ENCODE measurements at regions not wholly inside any gene's neighbourhood (a gene's known extent, or its start where the extent isn't known, plus 50 kb on each side); places are given as distances from the start of the nearest gene placed in this dataset. TPM values are rescaled to one million over a fixed set of nuclear protein-coding genes. Genes with fewer than 3 reads are reported as not detected.
A peak's percentile ranks its signal among the peaks of the same experiment; 100 is the strongest.

DNA sequence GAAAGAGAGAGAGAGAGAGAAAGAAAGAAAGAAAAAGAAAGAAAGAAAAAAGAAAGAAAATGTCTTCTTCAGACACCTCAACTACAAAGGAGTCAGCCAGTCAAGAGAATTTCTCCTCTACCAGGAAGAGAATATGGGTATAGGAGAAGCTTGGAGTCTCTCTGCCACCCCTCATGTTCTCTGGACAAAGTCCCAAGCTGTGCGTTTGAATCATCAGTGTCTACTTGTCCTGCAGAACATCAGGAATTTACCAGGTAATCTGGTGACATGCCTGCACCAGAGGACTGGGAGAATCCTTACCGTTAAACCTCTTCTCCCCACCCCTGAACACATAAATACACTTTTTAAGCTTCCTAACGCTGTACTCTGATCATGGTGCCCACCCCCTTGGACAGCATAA is 119.5 kb downstream of the TM9SF2 start:
- DNase-seq: no peak
- no peaks in the 10 kb centered on the region for H3K4me1 ChIP-seq
- TF ChIP-seq, protein P1, sequence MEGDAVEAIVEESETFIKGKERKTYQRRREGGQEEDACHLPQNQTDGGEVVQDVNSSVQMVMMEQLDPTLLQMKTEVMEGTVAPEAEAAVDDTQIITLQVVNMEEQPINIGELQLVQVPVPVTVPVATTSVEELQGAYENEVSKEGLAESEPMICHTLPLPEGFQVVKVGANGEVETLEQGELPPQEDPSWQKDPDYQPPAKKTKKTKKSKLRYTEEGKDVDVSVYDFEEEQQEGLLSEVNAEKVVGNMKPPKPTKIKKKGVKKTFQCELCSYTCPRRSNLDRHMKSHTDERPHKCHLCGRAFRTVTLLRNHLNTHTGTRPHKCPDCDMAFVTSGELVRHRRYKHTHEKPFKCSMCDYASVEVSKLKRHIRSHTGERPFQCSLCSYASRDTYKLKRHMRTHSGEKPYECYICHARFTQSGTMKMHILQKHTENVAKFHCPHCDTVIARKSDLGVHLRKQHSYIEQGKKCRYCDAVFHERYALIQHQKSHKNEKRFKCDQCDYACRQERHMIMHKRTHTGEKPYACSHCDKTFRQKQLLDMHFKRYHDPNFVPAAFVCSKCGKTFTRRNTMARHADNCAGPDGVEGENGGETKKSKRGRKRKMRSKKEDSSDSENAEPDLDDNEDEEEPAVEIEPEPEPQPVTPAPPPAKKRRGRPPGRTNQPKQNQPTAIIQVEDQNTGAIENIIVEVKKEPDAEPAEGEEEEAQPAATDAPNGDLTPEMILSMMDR (IDR thresholded peaks at IDR 0.05): no peak
- TF ChIP-seq POLR2A (IDR thresholded peaks at IDR 0.05): no peak
- H3K4me3 ChIP-seq: no peak overlapping the region
- no peaks in the 10 kb centered on the region for H3K27me3 ChIP-seq
- no peaks in the 10 kb centered on the region for H3K9me3 ChIP-seq
- H3K27ac ChIP-seq: no peak overlapping the region
- no peaks in the 10 kb centered on the region for H3K36me3 ChIP-seq
- intact Hi-C loops (cut with DNase I; ENCODE audit: low total_unique reads): no loop called here

DNA sequence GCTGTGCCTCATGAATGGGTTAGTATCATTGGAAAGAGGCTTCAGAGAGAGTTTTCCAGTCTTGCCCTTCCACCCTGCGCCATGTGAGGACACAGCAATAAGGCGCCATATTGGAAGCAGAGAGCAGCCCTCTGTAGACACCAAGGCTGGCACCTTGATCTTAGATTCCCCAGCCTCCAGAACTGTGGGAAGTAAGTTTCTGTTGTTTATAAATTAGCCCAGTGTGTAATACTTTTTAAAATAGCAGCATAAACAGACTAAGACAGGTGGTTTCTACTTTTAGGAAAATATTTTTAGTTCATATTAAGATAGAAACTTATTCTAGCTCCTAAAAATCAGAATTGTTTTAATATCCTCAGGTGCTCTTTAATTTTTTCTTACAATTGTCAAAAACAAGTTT is 117.9 kb downstream of the TM9SF2 start:
- DNase-seq: no peak
- H3K27ac ChIP-seq: no peak overlapping the region
- H3K4me1 ChIP-seq: no peaks in the 10 kb centered on the region
- no peak overlapping the region for H3K4me3 ChIP-seq
- TF ChIP-seq, protein P1 (IDR thresholded peaks at IDR 0.05): no peak
- no peak for TF ChIP-seq POLR2A (IDR thresholded peaks at IDR 0.05)
- intact Hi-C loops (cut with DNase I; ENCODE audit: low total_unique reads): no loop called here
- no peaks in the 10 kb centered on the region for H3K27me3 ChIP-seq
- no peaks in the 10 kb centered on the region for H3K9me3 ChIP-seq
- no peaks in the 10 kb centered on the region for H3K36me3 ChIP-seq

DNA sequence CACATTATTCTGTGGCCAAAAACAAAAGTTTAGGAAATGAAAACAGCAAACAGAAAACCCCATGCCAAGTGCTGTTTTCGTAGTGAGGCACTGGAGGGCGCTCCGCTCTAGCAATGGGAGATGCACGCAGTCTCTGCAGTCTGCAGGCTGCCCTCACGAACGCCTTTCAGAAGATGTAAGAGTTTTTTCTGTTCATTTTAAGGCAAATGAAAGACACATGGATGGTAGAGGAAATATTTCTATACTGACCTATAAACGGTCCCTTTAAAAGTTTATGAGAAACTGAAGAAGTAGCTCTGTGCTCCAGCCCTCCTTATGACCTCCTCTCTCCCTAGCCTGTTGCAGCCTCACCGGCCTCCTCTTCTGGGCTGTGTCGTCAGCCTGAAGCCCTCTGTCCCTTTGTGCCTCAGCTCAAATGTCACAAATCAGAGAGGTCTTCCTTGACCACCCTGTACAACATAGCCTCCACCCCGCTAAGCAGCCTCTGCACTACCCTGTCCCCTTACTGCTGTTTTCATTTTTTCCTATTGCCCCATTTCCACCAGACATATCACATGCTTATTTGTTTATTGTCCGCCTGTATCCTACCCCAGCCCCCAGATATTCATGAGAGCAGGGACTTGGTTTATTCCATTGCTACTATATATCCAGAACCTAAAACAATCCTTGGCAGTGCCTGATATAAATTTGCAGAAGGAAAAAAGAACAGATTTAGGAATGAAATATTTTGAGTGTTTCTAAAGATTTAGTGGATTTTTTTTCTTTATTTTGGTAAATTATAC is 116.4 kb downstream of the TM9SF2 start:
- H3K27ac ChIP-seq: no peak overlapping the region
- no peaks in the 10 kb centered on the region for H3K9me3 ChIP-seq
- no peaks in the 10 kb centered on the region for H3K4me1 ChIP-seq
- DNase-seq: peak in 1 of 2 donors; percentile 37
- no peaks in the 10 kb centered on the region for H3K27me3 ChIP-seq
- intact Hi-C loops (cut with DNase I; ENCODE audit: low total_unique reads): no loop called here
- no peaks in the 10 kb centered on the region for H3K36me3 ChIP-seq
- no peak overlapping the region for H3K4me3 ChIP-seq
- TF ChIP-seq, protein P1 (IDR thresholded peaks at IDR 0.05): peak; percentile 27 to 57 (median 34)
- no peak for TF ChIP-seq POLR2A (IDR thresholded peaks at IDR 0.05)

DNA sequence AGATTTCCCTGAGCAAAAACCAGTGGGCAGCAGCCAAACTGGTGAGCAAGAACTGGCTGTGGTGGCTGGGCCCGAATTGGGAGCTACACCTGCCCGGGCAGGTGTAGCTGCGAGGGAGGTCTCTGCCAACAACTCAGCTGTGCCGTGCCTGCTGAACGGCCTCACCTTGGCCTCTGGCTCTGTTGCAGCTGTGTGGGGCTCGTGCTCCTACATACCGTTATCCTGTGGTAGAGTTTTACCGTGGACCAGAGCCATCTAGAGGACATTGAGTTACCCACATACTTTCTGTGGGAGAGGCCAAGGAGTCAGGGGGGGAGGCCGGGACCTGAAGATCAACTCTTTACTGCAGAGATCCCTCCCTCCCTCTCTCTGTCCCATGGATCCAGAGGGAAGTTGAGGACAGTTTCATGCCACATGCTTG is 113.2 kb downstream of the TM9SF2 start:
- H3K4me3 ChIP-seq: no peak overlapping the region
- H3K27ac ChIP-seq: no peak overlapping the region
- TF ChIP-seq POLR2A (IDR thresholded peaks at IDR 0.05): no peak
- TF ChIP-seq, protein P1 (IDR thresholded peaks at IDR 0.05): no peak
- DNase-seq: no peak
- H3K27me3 ChIP-seq: no peaks in the 10 kb centered on the region
- intact Hi-C loops (cut with DNase I; ENCODE audit: low total_unique reads): no loop called here
- no peaks in the 10 kb centered on the region for H3K9me3 ChIP-seq
- no peaks in the 10 kb centered on the region for H3K4me1 ChIP-seq
- no peaks in the 10 kb centered on the region for H3K36me3 ChIP-seq

Small RNA genes lying in the stretch of these regions (microRNA-seq; reads per million reads assigned to microRNA genes)
- not detected for gene MIR4306 (ENCODE audit: borderline microRNAs expressed, borderline replicate concordance)

Small RNA genes lying in the stretch of these regions (small RNA-seq; reads per million reads assigned to genes)
- gene MIR4306 (not detected), gene RF00402 (not detected)

Data from uterus (tissue), 3 donors.